Adrenal gland (tissue), 5 donors: ENCODE measurements at regions not wholly inside any gene's neighbourhood (a gene's known extent, or its start where the extent isn't known, plus 50 kb on each side); places are given as distances from the start of the nearest gene placed in this dataset.

ENCODE experiments used
- CTCF ChIP-seq, 6 experiments: fragments of 450-650 bp in 4 of 6; fragments of 200-600 bp in 2 of 6; sonication (generic) in 1 of 6; IDR thresholded peaks; 1 replicate in 5 of 6; 2 replicates in 1 of 6; pipeline versions ENCODE4 v1.5.1 to v1.8.0; 2016 to 2021; ENCODE audit warnings: antibody characterized with exemption in 6 of 6, mild to moderate bottlenecking in 2 of 6, moderate library complexity in 1 of 6
- POLR2A ChIP-seq, 2 donors: fragments of 450-650 bp; IDR thresholded peaks; one replicate each; pipeline ENCODE4 v1.6.1; 2017; ENCODE audit warnings: antibody characterized with exemption in 2 of 2, mild to moderate bottlenecking in 2 of 2, moderate library complexity in 1 of 2
- donor health status: DM: no; HTN: no; CAD: no.

DNA sequence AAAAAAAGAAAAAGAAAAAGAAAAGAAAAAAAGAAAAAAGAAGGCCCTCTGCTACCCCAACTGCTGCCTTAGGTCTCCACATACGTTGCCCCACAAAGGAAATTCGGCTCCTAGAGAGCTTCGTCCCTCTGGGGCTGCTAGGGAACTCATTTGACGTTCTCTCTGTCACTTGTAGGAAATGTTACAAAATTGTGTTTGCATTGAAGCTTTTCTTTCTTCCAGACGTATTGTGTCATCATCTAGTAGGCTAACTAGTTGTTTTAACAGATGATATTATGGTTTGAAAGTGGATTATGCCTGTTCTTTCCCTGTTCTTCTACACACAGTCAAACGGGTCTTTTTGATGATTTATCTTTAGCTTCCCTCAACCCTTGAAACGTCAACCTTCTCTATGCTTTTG lies 125.3 kb downstream of the BDH1 start:
- TF ChIP-seq CTCF (IDR thresholded peaks at IDR 0.05): no peak
- TF ChIP-seq POLR2A (IDR thresholded peaks at IDR 0.05): no peak
